Ectodermal cell (in vitro differentiated cells): ENCODE measurements at regions not wholly inside any gene's neighbourhood (a gene's known extent, or its start where the extent isn't known, plus 50 kb on each side); places are given as distances from the start of the nearest gene placed in this dataset.
"Not testable (repeated sequence)": the region's sequence is repeated elsewhere in the genome, so short reads cannot be mapped to it uniquely, and the experiment has no call there.

Experiments used
- H3K27ac ChIP-seq: 2 replicates; pipeline ENCODE4 v1.7.0; 2013; ENCODE audit warnings: mild to moderate bottlenecking, low read depth, low read length; ENCODE audit not compliant: insufficient read depth, poor library complexity, severe bottlenecking
- H3K27me3 ChIP-seq: 2 replicates; pipeline ENCODE4 v1.7.0; 2013; ENCODE audit warnings: mild to moderate bottlenecking, low read length; ENCODE audit not compliant: insufficient read depth, control insufficient read depth, poor library complexity, severe bottlenecking
- H3K36me3 ChIP-seq: one replicate; pipeline ENCODE4 v1.7.0; 2013; ENCODE audit warnings: low read length; ENCODE audit not compliant: control insufficient read depth, insufficient read depth
- H3K4me1 ChIP-seq: one replicate; pipeline ENCODE4 v1.7.0; 2013; ENCODE audit warnings: low read length; ENCODE audit not compliant: control insufficient read depth, insufficient read depth
- H3K4me3 ChIP-seq: 2 replicates; pipeline ENCODE4 v1.7.0; 2013; ENCODE audit warnings: low read depth, low read length, control low read depth; ENCODE audit not compliant: insufficient read depth
- H3K9me3 ChIP-seq: 2 replicates; pipeline ENCODE4 v1.7.0; 2013; ENCODE audit warnings: mild to moderate bottlenecking, low read length, moderate library complexity; ENCODE audit not compliant: control insufficient read depth
- WGBS, 2 experiments: methylation state at CpG; one replicate each; pipeline ENCODE4 v1.1.7; 2013; ENCODE audit warnings: missing lambda C conversion rate in 2 of 2; 5-methylcytosine and 5-hydroxymethylcytosine counted together

DNA sequence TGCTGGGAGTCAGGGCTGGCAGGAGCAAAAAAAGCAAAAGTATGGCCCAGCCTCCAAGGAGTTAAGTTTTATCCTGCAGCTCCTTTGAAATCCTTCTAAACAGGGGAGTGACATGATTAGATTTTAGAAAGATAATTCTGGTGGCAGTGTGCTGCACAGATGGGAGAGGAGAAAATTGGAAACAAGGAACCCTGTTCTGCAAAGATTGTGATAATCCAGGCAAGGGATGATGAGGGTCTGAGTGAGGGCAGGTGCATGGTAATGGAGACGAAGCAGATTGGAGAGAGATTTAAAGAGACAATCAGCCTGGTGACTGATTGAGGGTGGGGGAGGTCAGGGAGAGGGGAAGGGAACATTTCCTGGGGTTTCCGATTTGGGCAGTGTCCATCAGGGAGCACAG is 444.7 kb upstream of the PODXL start:
- H3K4me3 ChIP-seq: no peak overlapping the region
- no peaks in the 10 kb centered on the region for H3K9me3 ChIP-seq
- peaks cover 8% of the 10 kb centered on the region for H3K4me1 ChIP-seq
- H3K27ac ChIP-seq: no peak overlapping the region
- WGBS, 2 experiments: 68 to 72% methylated on average over 2 of the region's 2 CpGs
- H3K36me3 ChIP-seq: no peaks in the 10 kb centered on the region
- H3K27me3 ChIP-seq: no peaks in the 10 kb centered on the region

DNA sequence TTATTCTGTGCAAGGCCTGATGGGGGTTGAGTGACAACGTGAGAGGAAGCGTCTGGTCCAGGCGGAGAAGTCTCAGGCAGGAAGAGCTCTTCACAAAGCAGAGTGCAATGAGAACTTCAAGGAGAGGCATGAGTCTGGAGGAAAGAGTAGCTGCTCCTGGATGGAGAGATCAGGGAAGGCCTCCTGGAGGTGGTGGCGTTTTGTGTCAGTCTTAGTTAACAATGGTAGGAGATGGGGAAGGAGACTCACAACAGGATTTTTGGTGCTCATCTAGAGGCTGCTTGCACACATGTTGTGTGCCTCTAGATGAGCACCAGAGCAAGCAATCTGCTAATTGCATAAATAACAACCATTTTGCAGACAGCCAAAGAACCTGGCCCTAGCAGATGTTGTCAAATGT is 442.8 kb upstream of the PODXL start:
- Histone ChIP-seq H3K9me3 (no peaks in the 10 kb centered on the region), H3K27ac (no peak overlapping the region), H3K36me3 (no peaks in the 10 kb centered on the region), H3K4me1 (peaks cover 8% of the 10 kb centered on the region), H3K4me3 (no peak overlapping the region), H3K27me3 (no peaks in the 10 kb centered on the region)
- 88 to 90% methylated on average over 4 of the region's 4 CpGs for WGBS, 2 experiments

DNA sequence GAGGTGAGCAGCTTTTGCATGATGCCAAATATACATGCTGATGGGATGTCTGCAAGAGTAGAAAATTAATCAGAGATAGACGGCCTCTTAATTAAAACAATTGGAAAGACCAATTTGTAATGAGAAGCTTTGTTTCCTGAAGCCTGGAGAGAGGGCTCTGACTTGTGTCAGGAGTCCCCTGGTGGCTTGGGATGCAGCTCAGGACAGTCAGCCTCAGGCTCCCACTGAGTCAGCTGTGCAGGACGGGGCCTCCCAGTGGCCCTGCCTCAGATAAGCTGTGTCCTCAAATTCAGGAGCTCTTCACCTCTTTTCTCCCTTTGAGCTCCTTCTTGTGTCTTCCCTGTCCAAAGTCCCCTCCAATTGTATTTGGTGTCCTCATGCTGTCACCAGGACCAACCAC is 438.9 kb upstream of the PODXL start:
- Histone ChIP-seq H3K4me1 (peaks cover 8% of the 10 kb centered on the region), H3K27me3 (no peaks in the 10 kb centered on the region), H3K9me3 (no peaks in the 10 kb centered on the region), H3K4me3 (no peak overlapping the region), H3K36me3 (no peaks in the 10 kb centered on the region), H3K27ac (no peak overlapping the region)
- WGBS, 2 experiments: 74 to 75% methylated on average over 2 of the region's 2 CpGs

DNA sequence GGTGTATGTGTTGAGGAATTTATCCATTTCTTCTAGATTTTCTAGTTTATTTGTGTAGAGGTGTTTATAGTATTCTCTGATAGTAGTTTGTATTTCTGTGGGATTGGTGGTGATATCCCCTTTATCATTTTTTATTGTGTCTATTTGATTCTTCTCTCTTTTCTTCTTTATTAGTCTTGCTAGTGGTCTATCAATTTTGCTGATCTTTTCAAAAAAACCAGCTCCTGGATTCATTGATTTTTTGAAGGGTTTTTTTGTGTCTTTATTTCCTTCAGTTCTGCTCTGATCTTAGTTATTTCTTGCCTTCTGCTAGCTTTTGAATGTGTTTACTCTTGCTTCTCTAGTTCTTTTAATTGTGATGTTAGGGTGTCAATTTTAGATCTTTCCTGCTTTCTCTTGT is 424.6 kb upstream of the PODXL start:
- H3K27me3 ChIP-seq, H3K4me1 ChIP-seq, H3K36me3 ChIP-seq, H3K9me3 ChIP-seq, H3K27ac ChIP-seq, H3K4me3 ChIP-seq: not testable (repeated sequence)

DNA sequence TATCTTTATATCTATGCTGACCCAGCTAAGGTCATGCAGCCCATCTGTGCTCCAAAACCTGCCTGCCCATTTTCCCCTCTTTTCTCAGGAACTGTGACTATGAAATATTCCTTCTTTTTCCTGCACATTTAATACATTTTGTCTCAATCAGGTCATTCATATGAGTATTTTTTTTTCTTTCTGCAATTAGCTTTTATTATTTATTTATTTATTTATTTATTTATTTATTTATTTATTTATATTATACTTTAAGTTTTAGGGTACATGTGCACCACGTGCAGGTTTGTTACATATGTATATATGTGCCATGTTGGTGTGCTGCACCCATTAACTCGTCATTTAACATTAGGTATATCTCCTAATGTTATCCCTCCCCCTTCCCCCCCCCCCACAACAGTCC is 421.7 kb upstream of the PODXL start:
- H3K9me3 ChIP-seq, H3K27me3 ChIP-seq, H3K4me1 ChIP-seq, H3K27ac ChIP-seq, H3K36me3 ChIP-seq, H3K4me3 ChIP-seq: not testable (repeated sequence)
- WGBS, 2 experiments: 91 to 100% methylated on average over 1 of the region's 2 CpGs

DNA sequence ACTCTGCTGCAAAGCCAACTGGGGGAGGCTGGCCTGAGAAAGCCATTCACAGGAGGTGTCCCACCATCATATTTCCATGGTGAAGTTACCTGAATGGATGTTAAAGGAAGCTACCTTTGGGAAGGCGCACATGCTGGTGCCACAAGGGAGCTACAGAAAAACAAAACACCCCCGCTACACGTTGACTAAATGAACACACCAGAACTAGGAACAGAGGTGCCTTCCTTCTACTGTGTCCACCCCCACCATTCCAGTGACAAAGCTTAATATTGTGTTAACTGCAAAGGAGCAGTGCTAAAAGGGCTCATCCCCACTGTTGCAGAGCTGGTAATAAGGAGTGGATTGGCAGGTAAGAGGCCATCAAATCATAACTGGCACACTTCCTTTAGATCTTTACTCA is 420.0 kb upstream of the PODXL start:
- no peak overlapping the region for H3K27ac ChIP-seq
- no peaks in the 10 kb centered on the region for H3K9me3 ChIP-seq
- no peaks in the 10 kb centered on the region for H3K4me1 ChIP-seq
- WGBS, 2 experiments: 91 to 92% methylated on average over 3 of the region's 3 CpGs
- H3K27me3 ChIP-seq: no peaks in the 10 kb centered on the region
- H3K4me3 ChIP-seq: no peak overlapping the region
- no peaks in the 10 kb centered on the region for H3K36me3 ChIP-seq

DNA sequence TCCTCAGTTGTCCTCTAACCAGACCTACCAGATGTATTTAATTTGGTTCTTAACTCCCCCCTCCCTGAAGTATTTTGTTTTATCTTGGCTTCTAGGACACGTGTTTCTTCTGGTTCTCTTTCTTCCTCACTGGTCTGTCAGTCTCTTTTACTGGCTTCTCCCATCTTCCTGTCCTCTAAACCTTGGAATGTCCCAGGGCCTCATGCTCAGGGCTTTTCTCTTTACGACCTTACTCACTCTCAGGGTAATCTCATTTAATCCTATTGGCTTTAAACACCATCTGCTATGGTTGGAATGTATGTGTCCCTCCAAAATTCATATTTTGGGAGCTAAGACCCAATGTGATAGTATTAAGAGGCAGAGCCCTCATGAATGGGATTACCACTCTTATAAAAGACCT is 418.2 kb upstream of the PODXL start:
- H3K27me3 ChIP-seq: no peaks in the 10 kb centered on the region
- no peaks in the 10 kb centered on the region for H3K9me3 ChIP-seq
- H3K27ac ChIP-seq: no peak overlapping the region
- 84 to 97% methylated on average over 2 of the region's 2 CpGs for WGBS, 2 experiments
- H3K36me3 ChIP-seq: no peaks in the 10 kb centered on the region
- no peaks in the 10 kb centered on the region for H3K4me1 ChIP-seq
- H3K4me3 ChIP-seq: no peak overlapping the region

DNA sequence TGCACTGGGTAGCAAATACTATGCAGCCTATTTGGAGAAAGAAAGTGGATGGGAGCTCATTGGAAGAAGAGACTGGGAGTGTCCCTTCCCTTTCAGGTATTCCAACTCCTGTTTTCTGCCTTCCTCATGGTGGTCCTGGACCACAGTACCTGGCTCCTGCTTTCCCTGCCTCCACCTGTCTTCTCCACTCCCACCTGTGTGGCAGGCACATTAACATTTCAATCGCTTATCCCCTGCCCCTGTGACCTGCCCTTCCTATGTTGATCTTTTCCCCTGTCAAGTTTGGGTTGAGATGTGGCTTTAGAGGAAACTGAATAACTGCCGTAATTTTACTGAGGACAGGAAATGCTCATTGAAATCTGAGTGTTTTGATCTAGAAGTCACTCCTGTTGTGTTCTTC is 415.8 kb upstream of the PODXL start:
- Histone ChIP-seq H3K4me1 (no peaks in the 10 kb centered on the region), H3K27me3 (no peaks in the 10 kb centered on the region), H3K9me3 (no peaks in the 10 kb centered on the region), H3K36me3 (no peaks in the 10 kb centered on the region), H3K27ac (no peak overlapping the region), H3K4me3 (no peak overlapping the region)
- 75 to 85% methylated on average over 2 of the region's 2 CpGs for WGBS, 2 experiments

DNA sequence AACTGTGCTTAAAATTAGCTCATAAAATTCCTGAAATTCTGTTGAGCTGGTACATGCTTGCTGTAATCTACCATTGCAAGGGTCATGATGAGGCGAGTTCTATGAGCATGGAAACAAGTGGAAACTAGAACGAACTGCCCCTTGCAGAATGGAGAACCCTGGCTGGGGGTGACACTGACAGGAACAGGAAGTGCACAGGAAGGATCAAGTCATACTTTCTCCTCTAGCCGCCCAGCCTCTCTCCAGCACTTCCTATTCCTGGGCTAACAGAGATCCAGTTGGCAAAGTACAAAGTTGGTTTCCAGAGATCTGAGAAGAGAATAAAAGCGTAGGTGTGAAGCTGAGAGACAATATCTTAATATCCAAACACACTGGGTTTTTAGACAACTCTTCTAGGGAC is 414.2 kb upstream of the PODXL start:
- no peaks in the 10 kb centered on the region for H3K9me3 ChIP-seq
- H3K4me3 ChIP-seq: no peak overlapping the region
- H3K4me1 ChIP-seq: no peaks in the 10 kb centered on the region
- H3K27ac ChIP-seq: no peak overlapping the region
- 94 to 95% methylated on average over 4 of the region's 4 CpGs for WGBS, 2 experiments
- no peaks in the 10 kb centered on the region for H3K27me3 ChIP-seq
- H3K36me3 ChIP-seq: no peaks in the 10 kb centered on the region

DNA sequence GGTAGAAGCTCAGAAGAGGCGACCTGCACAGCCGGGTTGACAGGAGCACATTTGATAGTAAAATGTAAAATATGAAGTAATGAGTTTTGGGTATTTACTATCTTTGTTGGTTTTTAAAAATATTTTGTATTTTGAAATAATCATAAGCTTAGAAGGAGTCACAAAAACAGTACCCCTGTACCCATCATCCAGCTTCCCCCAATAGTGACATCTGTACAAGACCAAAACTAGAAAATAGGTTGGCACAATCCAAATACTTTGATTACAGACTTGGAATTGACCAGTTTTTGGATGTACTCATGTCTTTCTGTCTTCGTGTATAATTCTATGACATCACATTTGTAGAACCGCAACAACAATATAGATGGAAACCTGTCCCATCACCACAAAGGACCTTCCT is 413.1 kb upstream of the PODXL start:
- WGBS, 2 experiments: 95 to 98% methylated on average over 4 of the region's 4 CpGs

DNA sequence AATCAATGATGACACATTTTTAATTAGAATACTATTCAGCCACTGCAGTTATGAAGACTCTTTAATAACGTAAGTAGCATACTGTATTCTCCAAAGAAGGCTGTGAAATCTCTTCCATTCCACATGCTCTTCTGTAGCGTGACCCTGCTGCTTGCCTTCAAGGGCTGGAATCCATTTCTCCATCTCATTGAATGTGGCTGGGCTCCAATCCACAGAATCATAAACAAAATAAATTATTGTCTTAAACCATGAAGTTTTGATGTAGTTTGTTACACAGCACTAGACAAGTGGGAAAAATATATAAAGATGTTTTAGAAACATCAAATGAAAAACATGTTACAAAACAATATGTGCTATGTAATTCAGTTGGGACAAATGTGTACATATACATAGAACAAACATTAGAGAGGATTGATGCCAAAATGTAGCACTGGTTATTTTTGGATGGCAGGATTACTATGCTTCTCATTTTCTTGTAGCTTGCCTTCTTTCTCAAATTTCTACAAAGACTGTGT is 410.8 kb upstream of the PODXL start:
- no peaks in the 10 kb centered on the region for H3K9me3 ChIP-seq
- H3K4me1 ChIP-seq: no peaks in the 10 kb centered on the region
- WGBS, 2 experiments: 94 to 98% methylated on average over 2 of the region's 2 CpGs
- H3K27me3 ChIP-seq: no peaks in the 10 kb centered on the region
- no peak overlapping the region for H3K27ac ChIP-seq
- no peak overlapping the region for H3K4me3 ChIP-seq
- no peaks in the 10 kb centered on the region for H3K36me3 ChIP-seq

More for the DNA sequence above, 413.1 kb upstream of the PODXL start:
- Histone ChIP-seq H3K27me3 (no peaks in the 10 kb centered on the region), H3K27ac (no peak overlapping the region), H3K4me1 (no peaks in the 10 kb centered on the region), H3K9me3 (no peaks in the 10 kb centered on the region), H3K4me3 (no peak overlapping the region), H3K36me3 (no peaks in the 10 kb centered on the region)
